ENCODE measurements at regions not wholly inside any gene's neighbourhood (a gene's known extent, or its start where the extent isn't known, plus 50 kb on each side); places are given as distances from the start of the nearest gene placed in this dataset.
A peak's percentile ranks its signal among the peaks of the same experiment; 100 is the strongest.

- no peak for TF ChIP-seq CTCF (IDR thresholded peaks at IDR 0.05; ENCODE audit: unreplicated experiment in 3 of 3)
Measured at GRCh38 chr2:8527676-8528075, 154.2 kb upstream of the ID2 start.

GRCh38 chr2:8528863-8529262 lies 153.0 kb upstream of the ID2 start:
- Mint-ChIP-seq H3K27me3 (ENCODE audit: low read depth) (peaks cover 19% of the 10 kb centered on the region), H3K36me3 (ENCODE audit: low read depth) (peaks cover 4% of the 10 kb centered on the region), H3K27ac (peak overlapping the region in 1 of 3 experiments; percentile 7), H3K9me3 (peaks cover 16% of the 10 kb centered on the region), H3K4me3 (no peak overlapping the region), H3K4me1 (peaks cover 10% of the 10 kb centered on the region)
- TF ChIP-seq CTCF (IDR thresholded peaks at IDR 0.05; ENCODE audit: unreplicated experiment in 3 of 3): no peak

More at GRCh38 chr2:8527676-8528075, 154.2 kb upstream of the ID2 start:
- H3K4me1 Mint-ChIP-seq: peaks cover 10% of the 10 kb centered on the region
- peaks cover 19% of the 10 kb centered on the region for H3K27me3 Mint-ChIP-seq (ENCODE audit: low read depth)
- peaks cover 4% of the 10 kb centered on the region for H3K36me3 Mint-ChIP-seq (ENCODE audit: low read depth)
- peaks cover 14% of the 10 kb centered on the region for H3K9me3 Mint-ChIP-seq
- no peak overlapping the region for H3K4me3 Mint-ChIP-seq
- no peak overlapping the region for H3K27ac Mint-ChIP-seq

GRCh38 chr2:8529706-8530277 lies 152.1 kb upstream of the ID2 start:
- Mint-ChIP-seq H3K9me3 (peaks cover 16% of the 10 kb centered on the region), H3K36me3 (ENCODE audit: low read depth) (peaks cover 4% of the 10 kb centered on the region), H3K4me3 (no peak overlapping the region), H3K4me1 (peaks cover 10% of the 10 kb centered on the region), H3K27me3 (ENCODE audit: low read depth) (peaks cover 19% of the 10 kb centered on the region), H3K27ac (no peak overlapping the region)
- TF ChIP-seq CTCF (IDR thresholded peaks at IDR 0.05; ENCODE audit: unreplicated experiment in 3 of 3): no peak

- Mint-ChIP-seq H3K4me1 (peaks cover 11% of the 10 kb centered on the region), H3K36me3 (ENCODE audit: low read depth) (peaks cover 4% of the 10 kb centered on the region), H3K9me3 (peaks cover 16% of the 10 kb centered on the region), H3K4me3 (no peak overlapping the region), H3K27me3 (ENCODE audit: low read depth) (peaks cover 19% of the 10 kb centered on the region), H3K27ac (no peak overlapping the region)
- TF ChIP-seq CTCF (IDR thresholded peaks at IDR 0.05; ENCODE audit: unreplicated experiment in 3 of 3): no peak
Measured at GRCh38 chr2:8531481-8531880, 150.4 kb upstream of the ID2 start.

- Mint-ChIP-seq H3K36me3 (ENCODE audit: low read depth) (peaks cover 4% of the 10 kb centered on the region), H3K4me1 (peaks cover 20% of the 10 kb centered on the region), H3K27ac (peak overlapping the region in 2 of 3 experiments; percentile 13 to 36), H3K9me3 (peaks cover 16% of the 10 kb centered on the region), H3K4me3 (no peak overlapping the region), H3K27me3 (ENCODE audit: low read depth) (peaks cover 25% of the 10 kb centered on the region)
- no peak for TF ChIP-seq CTCF (IDR thresholded peaks at IDR 0.05; ENCODE audit: unreplicated experiment in 3 of 3)
Measured at GRCh38 chr2:8532438-8532837, 149.4 kb upstream of the ID2 start.

GRCh38 chr2:8533923-8534322 lies 147.9 kb upstream of the ID2 start:
- TF ChIP-seq CTCF (IDR thresholded peaks at IDR 0.05; ENCODE audit: unreplicated experiment in 3 of 3): no peak
- Mint-ChIP-seq H3K27me3 (ENCODE audit: low read depth) (peaks cover 15% of the 10 kb centered on the region), H3K4me1 (peaks cover 31% of the 10 kb centered on the region), H3K27ac (peak overlapping the region in 1 of 3 experiments; percentile 32), H3K36me3 (ENCODE audit: low read depth) (peaks cover 4% of the 10 kb centered on the region), H3K4me3 (no peak overlapping the region), H3K9me3 (peaks cover 16% of the 10 kb centered on the region)

All from nephron (organoid).